WI38 (cell line): ENCODE measurements at regions not wholly inside any gene's neighbourhood (a gene's known extent, or its start where the extent isn't known, plus 50 kb on each side); places are given as distances from the start of the nearest gene placed in this dataset.

Source experiments
- H3K4me3 ChIP-seq: 2 replicates; pipeline ENCODE4 v1.5.1; 2011; ENCODE audit warnings: low read depth, mild to moderate bottlenecking, control low read depth, low read length
- TF ChIP-seq, protein P1 (sequence below): IDR thresholded peaks from 2 replicates; pipeline ENCODE4 v1.5.1; 2012; ENCODE audit warnings: low read depth, mild to moderate bottlenecking, control low read depth, low read length

DNA sequence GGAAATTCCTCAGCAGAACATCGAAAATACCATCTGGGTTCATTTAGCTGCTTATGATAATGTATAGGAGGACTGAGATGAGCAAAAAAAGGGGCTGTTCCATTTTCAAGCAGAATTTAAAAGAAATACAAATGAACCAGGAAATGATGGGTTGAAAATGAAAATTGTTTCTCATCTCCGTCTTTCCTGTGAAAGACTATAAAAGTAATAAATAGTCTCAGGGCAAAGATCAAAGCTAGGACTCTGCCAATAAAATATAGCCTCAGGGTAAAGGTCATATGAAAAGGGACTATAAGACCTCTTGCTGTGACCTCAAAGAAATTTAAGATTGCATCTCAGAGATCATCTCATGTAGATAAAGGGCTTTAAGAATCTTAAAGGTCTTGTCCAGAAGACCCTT, 478.0 kb downstream of the BTG1 start:
- no peak overlapping the region for H3K4me3 ChIP-seq
- TF ChIP-seq, protein P1, sequence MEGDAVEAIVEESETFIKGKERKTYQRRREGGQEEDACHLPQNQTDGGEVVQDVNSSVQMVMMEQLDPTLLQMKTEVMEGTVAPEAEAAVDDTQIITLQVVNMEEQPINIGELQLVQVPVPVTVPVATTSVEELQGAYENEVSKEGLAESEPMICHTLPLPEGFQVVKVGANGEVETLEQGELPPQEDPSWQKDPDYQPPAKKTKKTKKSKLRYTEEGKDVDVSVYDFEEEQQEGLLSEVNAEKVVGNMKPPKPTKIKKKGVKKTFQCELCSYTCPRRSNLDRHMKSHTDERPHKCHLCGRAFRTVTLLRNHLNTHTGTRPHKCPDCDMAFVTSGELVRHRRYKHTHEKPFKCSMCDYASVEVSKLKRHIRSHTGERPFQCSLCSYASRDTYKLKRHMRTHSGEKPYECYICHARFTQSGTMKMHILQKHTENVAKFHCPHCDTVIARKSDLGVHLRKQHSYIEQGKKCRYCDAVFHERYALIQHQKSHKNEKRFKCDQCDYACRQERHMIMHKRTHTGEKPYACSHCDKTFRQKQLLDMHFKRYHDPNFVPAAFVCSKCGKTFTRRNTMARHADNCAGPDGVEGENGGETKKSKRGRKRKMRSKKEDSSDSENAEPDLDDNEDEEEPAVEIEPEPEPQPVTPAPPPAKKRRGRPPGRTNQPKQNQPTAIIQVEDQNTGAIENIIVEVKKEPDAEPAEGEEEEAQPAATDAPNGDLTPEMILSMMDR = no peak

DNA sequence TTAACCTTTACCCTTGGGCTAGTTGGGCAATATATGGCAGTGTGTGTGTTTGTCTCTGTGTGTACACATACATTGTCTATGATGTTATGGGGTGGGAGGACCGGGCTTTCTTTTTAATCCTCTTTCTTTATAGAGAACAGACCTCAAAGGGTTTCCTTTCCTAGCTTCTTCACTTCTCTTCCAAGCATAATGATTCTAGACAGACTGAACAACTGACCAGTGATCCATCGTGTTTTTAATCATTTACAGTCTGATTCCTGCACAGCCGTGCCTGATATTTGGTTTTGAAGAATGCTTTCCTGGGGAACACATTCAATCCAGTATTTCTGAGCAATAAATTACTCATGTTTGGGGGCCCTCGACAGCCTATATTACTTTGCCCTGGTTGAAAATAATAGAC, 481.1 kb upstream of the DCN start:
- no peak overlapping the region for H3K4me3 ChIP-seq
- TF ChIP-seq, protein P1 = no peak

DNA sequence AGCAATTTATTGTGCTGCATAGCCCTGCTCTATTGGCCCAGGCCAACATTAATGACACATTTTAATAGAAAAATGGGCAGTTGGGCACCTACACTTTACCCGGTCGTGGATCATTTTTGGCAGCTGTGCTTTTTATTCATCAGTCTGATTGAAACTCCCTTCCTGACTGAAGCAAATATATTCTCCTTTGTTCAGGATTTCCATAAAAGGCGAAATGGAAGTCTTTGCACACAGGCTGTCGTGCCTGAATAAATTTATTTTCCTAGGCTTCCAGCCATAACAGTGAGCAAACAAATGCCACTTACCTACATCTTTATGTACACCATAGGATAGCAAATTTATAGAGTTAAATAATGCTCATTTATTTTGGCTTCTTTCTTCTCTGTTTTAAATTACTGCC, 480.7 kb upstream of the DCN start:
- TF ChIP-seq, protein P1 = no peak
- no peak overlapping the region for H3K4me3 ChIP-seq

DNA sequence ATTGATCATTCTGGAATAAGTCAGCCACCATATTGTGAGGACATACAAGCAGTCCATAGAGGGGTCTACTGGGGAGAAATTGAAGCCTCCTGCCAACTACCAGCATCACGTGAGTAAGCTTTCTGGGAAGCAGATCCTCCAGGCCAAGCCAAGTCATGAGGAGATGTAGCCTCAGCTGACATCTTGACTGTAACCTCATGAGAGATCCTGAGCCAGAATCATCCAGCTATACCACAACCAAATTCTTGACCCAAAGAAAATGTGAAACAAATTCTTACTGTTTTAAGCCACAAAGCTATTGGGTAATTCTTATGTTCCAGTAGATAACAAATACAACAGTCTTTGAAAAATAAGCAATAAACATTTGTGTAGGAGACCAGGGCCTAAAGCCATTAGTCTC, 479.4 kb upstream of the DCN start:
- H3K4me3 ChIP-seq = no peak overlapping the region
- TF ChIP-seq, protein P1 = no peak

DNA sequence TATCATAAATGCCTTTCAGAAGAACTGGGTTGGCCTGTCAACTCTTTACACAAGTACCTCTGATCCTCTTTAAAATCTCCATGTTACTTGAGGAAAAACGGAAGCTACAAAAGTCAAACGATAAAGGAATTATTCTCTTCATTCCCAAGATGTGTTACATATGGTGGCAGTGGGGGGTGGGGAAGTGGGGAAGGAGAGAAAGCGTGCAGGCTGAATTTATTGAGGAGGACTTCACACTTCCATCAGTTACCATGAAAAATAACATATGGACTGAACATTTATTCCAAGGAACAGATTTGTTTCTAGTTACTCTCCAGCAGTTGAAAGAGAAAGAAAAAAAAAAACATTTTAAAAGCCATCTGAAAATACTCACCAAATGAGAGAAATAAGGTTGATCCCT, 474.4 kb upstream of the DCN start:
- TF ChIP-seq, protein P1 = no peak
- no peak overlapping the region for H3K4me3 ChIP-seq

DNA sequence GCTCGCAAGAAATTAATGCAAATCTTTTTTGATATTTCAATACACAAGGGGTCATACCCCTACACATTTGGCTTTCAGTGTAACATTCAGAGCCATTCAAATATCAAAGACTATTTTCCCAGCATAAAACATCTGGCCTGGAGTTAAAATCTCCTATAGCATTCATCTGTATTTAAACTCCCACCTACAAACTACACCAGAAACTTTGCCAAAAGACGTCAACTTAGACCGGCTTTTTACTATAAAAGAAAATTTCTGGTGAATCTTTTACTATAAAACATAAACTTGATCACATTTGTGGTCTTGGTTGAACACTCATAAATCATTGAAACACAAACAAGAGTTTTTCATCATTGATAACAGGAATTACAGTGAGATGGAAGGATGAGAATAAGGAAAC, 473.3 kb upstream of the DCN start:
- TF ChIP-seq, protein P1 = no peak
- no peak overlapping the region for H3K4me3 ChIP-seq

DNA sequence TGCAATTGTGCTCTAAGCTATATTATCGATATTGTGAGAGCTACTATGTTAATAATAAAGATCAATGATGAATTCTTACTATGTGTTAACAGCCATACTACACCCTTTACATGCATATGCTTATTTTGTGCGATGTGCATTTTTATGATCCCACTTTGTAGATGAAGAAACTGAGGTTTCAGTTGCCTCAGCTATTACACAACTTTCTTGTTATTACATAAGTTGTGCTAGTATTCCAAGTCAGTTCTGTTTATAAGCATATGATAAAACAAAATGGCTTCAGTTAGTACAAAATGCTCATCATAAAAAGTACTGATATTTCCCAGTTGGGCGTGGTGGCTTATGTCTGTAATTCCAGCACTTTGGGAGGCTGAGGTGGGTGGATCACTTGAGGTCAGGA, 471.5 kb upstream of the DCN start:
- no peak overlapping the region for H3K4me3 ChIP-seq
- TF ChIP-seq, protein P1 = no peak

DNA sequence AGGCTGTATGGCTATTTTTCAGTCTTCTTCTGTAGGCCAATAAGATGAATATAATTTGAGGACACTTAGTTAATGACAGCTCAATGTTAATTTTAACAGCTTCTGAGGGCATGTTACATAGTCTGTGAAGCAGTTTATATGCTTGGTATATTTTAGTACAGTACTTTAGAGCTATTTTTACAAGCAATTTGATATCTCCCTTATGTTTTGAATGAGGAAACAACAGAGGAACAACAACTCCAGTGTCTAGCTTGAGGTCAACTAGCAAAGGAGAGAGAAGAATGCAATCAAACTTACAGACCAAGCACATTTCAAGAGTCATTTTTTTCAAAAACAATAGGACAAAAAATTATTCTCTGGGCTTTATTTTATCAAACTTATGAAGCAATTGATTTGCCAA, 469.1 kb upstream of the DCN start:
- TF ChIP-seq, protein P1 = no peak
- no peak overlapping the region for H3K4me3 ChIP-seq
